Osteoblast (primary cell): ENCODE measurements at regions not wholly inside any gene's neighbourhood (a gene's known extent, or its start where the extent isn't known, plus 50 kb on each side); places are given as distances from the start of the nearest gene placed in this dataset.

ENCODE experiments used
- DNase-seq: peaks from one replicate; pipeline ENCODE4 v3.0.0; 2011; ENCODE audit warnings: low spot score, mixed read lengths; ENCODE audit not compliant: insufficient read length; ENCODE audit errors: missing footprints
- H2AFZ ChIP-seq: 2 replicates; pipeline ENCODE4 v1.6.0; 2011; ENCODE audit warnings: mild to moderate bottlenecking, low read length
- H3K27ac ChIP-seq: 2 replicates; pipeline ENCODE4 v1.5.1; 2011; ENCODE audit warnings: mild to moderate bottlenecking, low read depth, low read length, moderate library complexity
- H3K27me3 ChIP-seq: 2 replicates; pipeline ENCODE4 v1.6.0; 2012; ENCODE audit warnings: mild to moderate bottlenecking, control low read depth, inconsistent platforms, low read length, moderate library complexity; ENCODE audit not compliant: insufficient read depth
- H3K36me3 ChIP-seq: 2 replicates; pipeline ENCODE4 v1.5.1; 2011; ENCODE audit warnings: mild to moderate bottlenecking, low read length, control low read depth, moderate library complexity; ENCODE audit not compliant: insufficient read depth
- H3K4me1 ChIP-seq: 2 replicates; pipeline ENCODE4 v1.5.1; 2011; ENCODE audit warnings: mild to moderate bottlenecking, low read length, control low read depth, moderate library complexity; ENCODE audit not compliant: insufficient read depth
- H3K4me2 ChIP-seq: 2 replicates; pipeline ENCODE4 v1.6.0; 2011; ENCODE audit warnings: mild to moderate bottlenecking, low read length; ENCODE audit not compliant: insufficient read depth
- H3K4me3 ChIP-seq: fragments of 200-600 bp; sonication (generic); 3 replicates; pipeline ENCODE4 v1.5.1; 2012; ENCODE audit warnings: mild to moderate bottlenecking, low read length, inconsistent platforms; ENCODE audit not compliant: insufficient read depth
- H3K79me2 ChIP-seq: 2 replicates; pipeline ENCODE4 v1.6.0; 2012; ENCODE audit warnings: mild to moderate bottlenecking, low read length, control low read depth, inconsistent platforms; ENCODE audit not compliant: insufficient read depth
- H3K9me3 ChIP-seq: 2 replicates; pipeline ENCODE4 v1.5.1; 2011; ENCODE audit warnings: low read depth, low read length, control low read depth
- H4K20me1 ChIP-seq: 2 replicates; pipeline ENCODE4 v1.6.0; 2012; ENCODE audit warnings: mild to moderate bottlenecking, low read length, control low read depth; ENCODE audit not compliant: insufficient read depth
- CTCF ChIP-seq: IDR thresholded peaks from 2 replicates; pipeline ENCODE4 v1.5.1; 2011; ENCODE audit warnings: mild to moderate bottlenecking, low read depth, low read length, moderate library complexity; ENCODE audit errors: extremely low read depth

- H4K20me1 ChIP-seq, result no peaks in the 10 kb centered on the region
- DNase-seq, result peak; percentile 6
- H3K4me3 ChIP-seq, result no peak overlapping the region
- no peak overlapping the region for H3K27ac ChIP-seq
- no peak overlapping the region for H2AFZ ChIP-seq
- H3K79me2 ChIP-seq, result no peaks in the 10 kb centered on the region
- no peaks in the 10 kb centered on the region for H3K4me1 ChIP-seq
- no peaks in the 10 kb centered on the region for H3K36me3 ChIP-seq
- TF ChIP-seq CTCF, result no peak
- H3K27me3 ChIP-seq, result no peaks in the 10 kb centered on the region
- H3K4me2 ChIP-seq, result no peak overlapping the region
- H3K9me3 ChIP-seq, result no peaks in the 10 kb centered on the region
These were observed 193.8 kb downstream of the CMPK2 start for GRCh38 chr2:6671913-6672312.

- DNase-seq, result no peak
- Histone ChIP-seq H3K27me3 (no peaks in the 10 kb centered on the region), H3K4me2 (no peak overlapping the region), H3K79me2 (no peaks in the 10 kb centered on the region), H3K4me3 (no peak overlapping the region), H3K36me3 (no peaks in the 10 kb centered on the region), H2AFZ (no peak overlapping the region), H3K4me1 (no peaks in the 10 kb centered on the region), H4K20me1 (no peaks in the 10 kb centered on the region), H3K27ac (no peak overlapping the region), H3K9me3 (peaks cover 3% of the 10 kb centered on the region)
- TF ChIP-seq CTCF, result no peak
These were observed 191.3 kb downstream of the CMPK2 start for GRCh38 chr2:6674381-6674780.

- H3K4me3 ChIP-seq, result no peak overlapping the region
- H3K9me3 ChIP-seq, result peaks cover 3% of the 10 kb centered on the region
- H3K79me2 ChIP-seq, result no peaks in the 10 kb centered on the region
- DNase-seq, result no peak
- H3K36me3 ChIP-seq, result no peaks in the 10 kb centered on the region
- H3K27me3 ChIP-seq, result no peaks in the 10 kb centered on the region
- no peaks in the 10 kb centered on the region for H3K4me1 ChIP-seq
- H4K20me1 ChIP-seq, result no peaks in the 10 kb centered on the region
- TF ChIP-seq CTCF, result no peak
- H3K4me2 ChIP-seq, result no peak overlapping the region
- H2AFZ ChIP-seq, result no peak overlapping the region
- H3K27ac ChIP-seq, result no peak overlapping the region
These were observed 189.9 kb downstream of the CMPK2 start for GRCh38 chr2:6675791-6676190.

- no peaks in the 10 kb centered on the region for H3K79me2 ChIP-seq
- no peak for DNase-seq
- no peak overlapping the region for H3K4me2 ChIP-seq
- no peaks in the 10 kb centered on the region for H3K4me1 ChIP-seq
- H3K27me3 ChIP-seq, result no peaks in the 10 kb centered on the region
- H4K20me1 ChIP-seq, result no peaks in the 10 kb centered on the region
- no peak overlapping the region for H3K4me3 ChIP-seq
- H3K9me3 ChIP-seq, result peaks cover 3% of the 10 kb centered on the region
- no peak for TF ChIP-seq CTCF
- no peaks in the 10 kb centered on the region for H3K36me3 ChIP-seq
- H3K27ac ChIP-seq, result no peak overlapping the region
- no peak overlapping the region for H2AFZ ChIP-seq
These were observed 189.5 kb downstream of the CMPK2 start for GRCh38 chr2:6676241-6676640.
